ENCODE measurements at regions not wholly inside any gene's neighbourhood (a gene's known extent, or its start where the extent isn't known, plus 50 kb on each side); places are given as distances from the start of the nearest gene placed in this dataset.

DNA sequence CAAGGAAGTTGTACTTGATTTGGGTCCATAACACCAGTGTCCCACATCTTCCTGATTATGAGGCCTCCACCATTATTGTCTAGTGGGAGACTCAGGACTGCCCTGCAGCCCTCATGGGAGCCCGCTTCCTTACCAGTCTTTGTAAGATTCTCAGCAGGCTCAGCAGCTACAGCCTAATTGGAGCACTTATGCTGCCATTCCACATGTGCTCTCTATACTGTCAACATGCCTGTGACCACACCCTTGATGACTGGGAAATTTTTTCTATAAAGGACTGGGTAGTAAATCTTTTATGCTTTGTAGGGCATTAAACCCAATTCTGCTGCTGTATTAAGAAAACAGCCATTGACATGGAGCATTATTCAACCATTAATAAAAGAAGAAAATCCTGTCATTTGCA is 145.5 kb upstream of the IGF1 start (continued):
- TF ChIP-seq, protein P1, sequence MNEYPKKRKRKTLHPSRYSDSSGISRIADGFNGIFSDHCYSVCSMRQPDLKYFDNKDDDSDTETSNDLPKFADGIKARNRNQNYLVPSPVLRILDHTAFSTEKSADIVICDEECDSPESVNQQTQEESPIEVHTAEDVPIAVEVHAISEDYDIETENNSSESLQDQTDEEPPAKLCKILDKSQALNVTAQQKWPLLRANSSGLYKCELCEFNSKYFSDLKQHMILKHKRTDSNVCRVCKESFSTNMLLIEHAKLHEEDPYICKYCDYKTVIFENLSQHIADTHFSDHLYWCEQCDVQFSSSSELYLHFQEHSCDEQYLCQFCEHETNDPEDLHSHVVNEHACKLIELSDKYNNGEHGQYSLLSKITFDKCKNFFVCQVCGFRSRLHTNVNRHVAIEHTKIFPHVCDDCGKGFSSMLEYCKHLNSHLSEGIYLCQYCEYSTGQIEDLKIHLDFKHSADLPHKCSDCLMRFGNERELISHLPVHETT (tag by site-specific recombination; IDR thresholded peaks at IDR 0.05) = no peak
- TF ChIP-seq ZNF529 (tag by site-specific recombination; IDR thresholded peaks at IDR 0.05; ENCODE audit: insufficient replicate concordance) (no peak), ZNF114 (tag by site-specific recombination; IDR thresholded peaks at IDR 0.05) (no peak)
- TF ChIP-seq, protein P2, sequence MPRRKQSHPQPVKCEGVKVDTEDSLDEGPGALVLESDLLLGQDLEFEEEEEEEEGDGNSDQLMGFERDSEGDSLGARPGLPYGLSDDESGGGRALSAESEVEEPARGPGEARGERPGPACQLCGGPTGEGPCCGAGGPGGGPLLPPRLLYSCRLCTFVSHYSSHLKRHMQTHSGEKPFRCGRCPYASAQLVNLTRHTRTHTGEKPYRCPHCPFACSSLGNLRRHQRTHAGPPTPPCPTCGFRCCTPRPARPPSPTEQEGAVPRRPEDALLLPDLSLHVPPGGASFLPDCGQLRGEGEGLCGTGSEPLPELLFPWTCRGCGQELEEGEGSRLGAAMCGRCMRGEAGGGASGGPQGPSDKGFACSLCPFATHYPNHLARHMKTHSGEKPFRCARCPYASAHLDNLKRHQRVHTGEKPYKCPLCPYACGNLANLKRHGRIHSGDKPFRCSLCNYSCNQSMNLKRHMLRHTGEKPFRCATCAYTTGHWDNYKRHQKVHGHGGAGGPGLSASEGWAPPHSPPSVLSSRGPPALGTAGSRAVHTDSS (tag by site-specific recombination; IDR thresholded peaks at IDR 0.05) = no peak

DNA sequence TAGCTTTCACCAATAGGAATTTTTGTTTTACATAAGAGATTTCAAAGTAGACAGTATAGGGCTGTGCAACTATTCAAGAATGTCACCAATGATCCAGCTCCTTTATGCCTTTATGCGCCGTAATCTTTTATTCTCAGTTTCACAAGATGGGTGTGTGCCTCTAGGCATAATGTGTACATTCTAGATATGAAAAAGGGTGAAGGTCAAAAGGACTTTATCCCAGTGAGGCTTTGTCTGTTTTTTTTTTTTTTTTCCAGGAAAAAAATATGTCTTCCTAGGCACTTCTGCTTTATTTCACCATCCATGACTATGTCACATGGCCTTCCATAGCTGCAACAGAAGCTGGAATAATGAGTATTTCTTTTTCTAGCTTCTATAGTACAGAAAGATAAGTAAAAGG is 142.3 kb upstream of the IGF1 start:
- Histone ChIP-seq H3K4me3 (ENCODE audit: low read depth, low read length) (no peak overlapping the region), H3K4me1 (ENCODE audit: control insufficient read depth, insufficient read depth, low read length) (no peaks in the 10 kb centered on the region), H3K9me3 (ENCODE audit: control insufficient read depth, insufficient read depth, low read depth, low read length) (no peaks in the 10 kb centered on the region), H3K36me3 (ENCODE audit: control insufficient read depth in 2 of 2, insufficient read depth in 1 of 2, low read length in 2 of 2) (no peaks in the 10 kb centered on the region), H3K27ac (ENCODE audit: extremely low read depth, low read depth, low read length) (no peak overlapping the region)
- POLR2A ChIA-PET = no interaction called here
- CTCF ChIA-PET = interaction anchor here (0.6 to 0.7 kb wide), 2 partner anchors 789 to 1298 kb away, joined by 3 to 4 read pairs; no protein-coding TSS in a partner anchor
- TF ChIP-seq ZNF19 (tag by site-specific recombination; IDR thresholded peaks at IDR 0.05; ENCODE audit: low read depth) (no peak), ZNF76 (tag by site-specific recombination; IDR thresholded peaks at IDR 0.05; ENCODE audit: borderline replicate concordance, low read depth) (no peak), ZNF37A (tag by site-specific recombination; IDR thresholded peaks at IDR 0.05) (no peak), ZNF350 (tag by site-specific recombination; IDR thresholded peaks at IDR 0.05) (no peak), ZNF548 (tag by site-specific recombination; IDR thresholded peaks at IDR 0.05) (no peak), ZNF596 (tag by site-specific recombination; IDR thresholded peaks at IDR 0.05) (no peak)
- TF ChIP-seq, protein P3, sequence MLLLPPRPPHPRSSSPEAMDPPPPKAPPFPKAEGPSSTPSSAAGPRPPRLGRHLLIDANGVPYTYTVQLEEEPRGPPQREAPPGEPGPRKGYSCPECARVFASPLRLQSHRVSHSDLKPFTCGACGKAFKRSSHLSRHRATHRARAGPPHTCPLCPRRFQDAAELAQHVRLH (tag by site-specific recombination; IDR thresholded peaks at IDR 0.05) = no peak
- TF ChIP-seq, protein P4, sequence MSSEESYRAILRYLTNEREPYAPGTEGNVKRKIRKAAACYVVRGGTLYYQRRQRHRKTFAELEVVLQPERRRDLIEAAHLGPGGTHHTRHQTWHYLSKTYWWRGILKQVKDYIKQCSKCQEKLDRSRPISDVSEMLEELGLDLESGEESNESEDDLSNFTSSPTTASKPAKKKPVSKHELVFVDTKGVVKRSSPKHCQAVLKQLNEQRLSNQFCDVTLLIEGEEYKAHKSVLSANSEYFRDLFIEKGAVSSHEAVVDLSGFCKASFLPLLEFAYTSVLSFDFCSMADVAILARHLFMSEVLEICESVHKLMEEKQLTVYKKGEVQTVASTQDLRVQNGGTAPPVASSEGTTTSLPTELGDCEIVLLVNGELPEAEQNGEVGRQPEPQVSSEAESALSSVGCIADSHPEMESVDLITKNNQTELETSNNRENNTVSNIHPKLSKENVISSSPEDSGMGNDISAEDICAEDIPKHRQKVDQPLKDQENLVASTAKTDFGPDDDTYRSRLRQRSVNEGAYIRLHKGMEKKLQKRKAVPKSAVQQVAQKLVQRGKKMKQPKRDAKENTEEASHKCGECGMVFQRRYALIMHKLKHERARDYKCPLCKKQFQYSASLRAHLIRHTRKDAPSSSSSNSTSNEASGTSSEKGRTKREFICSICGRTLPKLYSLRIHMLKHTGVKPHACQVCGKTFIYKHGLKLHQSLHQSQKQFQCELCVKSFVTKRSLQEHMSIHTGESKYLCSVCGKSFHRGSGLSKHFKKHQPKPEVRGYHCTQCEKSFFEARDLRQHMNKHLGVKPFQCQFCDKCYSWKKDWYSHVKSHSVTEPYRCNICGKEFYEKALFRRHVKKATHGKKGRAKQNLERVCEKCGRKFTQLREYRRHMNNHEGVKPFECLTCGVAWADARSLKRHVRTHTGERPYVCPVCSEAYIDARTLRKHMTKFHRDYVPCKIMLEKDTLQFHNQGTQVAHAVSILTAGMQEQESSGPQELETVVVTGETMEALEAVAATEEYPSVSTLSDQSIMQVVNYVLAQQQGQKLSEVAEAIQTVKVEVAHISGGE (tag by site-specific recombination; conservative IDR thresholded peaks at IDR 0.05; ENCODE audit: low read depth) = no peak
- TF ChIP-seq, protein P5, sequence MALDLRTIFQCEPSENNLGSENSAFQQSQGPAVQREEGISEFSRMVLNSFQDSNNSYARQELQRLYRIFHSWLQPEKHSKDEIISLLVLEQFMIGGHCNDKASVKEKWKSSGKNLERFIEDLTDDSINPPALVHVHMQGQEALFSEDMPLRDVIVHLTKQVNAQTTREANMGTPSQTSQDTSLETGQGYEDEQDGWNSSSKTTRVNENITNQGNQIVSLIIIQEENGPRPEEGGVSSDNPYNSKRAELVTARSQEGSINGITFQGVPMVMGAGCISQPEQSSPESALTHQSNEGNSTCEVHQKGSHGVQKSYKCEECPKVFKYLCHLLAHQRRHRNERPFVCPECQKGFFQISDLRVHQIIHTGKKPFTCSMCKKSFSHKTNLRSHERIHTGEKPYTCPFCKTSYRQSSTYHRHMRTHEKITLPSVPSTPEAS (tag by site-specific recombination; IDR thresholded peaks at IDR 0.05) = no peak
- TF ChIP-seq, protein P6, sequence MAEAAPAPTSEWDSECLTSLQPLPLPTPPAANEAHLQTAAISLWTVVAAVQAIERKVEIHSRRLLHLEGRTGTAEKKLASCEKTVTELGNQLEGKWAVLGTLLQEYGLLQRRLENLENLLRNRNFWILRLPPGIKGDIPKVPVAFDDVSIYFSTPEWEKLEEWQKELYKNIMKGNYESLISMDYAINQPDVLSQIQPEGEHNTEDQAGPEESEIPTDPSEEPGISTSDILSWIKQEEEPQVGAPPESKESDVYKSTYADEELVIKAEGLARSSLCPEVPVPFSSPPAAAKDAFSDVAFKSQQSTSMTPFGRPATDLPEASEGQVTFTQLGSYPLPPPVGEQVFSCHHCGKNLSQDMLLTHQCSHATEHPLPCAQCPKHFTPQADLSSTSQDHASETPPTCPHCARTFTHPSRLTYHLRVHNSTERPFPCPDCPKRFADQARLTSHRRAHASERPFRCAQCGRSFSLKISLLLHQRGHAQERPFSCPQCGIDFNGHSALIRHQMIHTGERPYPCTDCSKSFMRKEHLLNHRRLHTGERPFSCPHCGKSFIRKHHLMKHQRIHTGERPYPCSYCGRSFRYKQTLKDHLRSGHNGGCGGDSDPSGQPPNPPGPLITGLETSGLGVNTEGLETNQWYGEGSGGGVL (tag by site-specific recombination; IDR thresholded peaks at IDR 0.05) = no peak
- TF ChIP-seq, protein P7, sequence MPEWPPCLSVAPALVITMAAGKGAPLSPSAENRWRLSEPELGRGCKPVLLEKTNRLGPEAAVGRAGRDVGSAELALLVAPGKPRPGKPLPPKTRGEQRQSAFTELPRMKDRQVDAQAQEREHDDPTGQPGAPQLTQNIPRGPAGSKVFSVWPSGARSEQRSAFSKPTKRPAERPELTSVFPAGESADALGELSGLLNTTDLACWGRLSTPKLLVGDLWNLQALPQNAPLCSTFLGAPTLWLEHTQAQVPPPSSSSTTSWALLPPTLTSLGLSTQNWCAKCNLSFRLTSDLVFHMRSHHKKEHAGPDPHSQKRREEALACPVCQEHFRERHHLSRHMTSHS (tag by site-specific recombination; IDR thresholded peaks at IDR 0.05) = no peak
- TF ChIP-seq, protein P8, sequence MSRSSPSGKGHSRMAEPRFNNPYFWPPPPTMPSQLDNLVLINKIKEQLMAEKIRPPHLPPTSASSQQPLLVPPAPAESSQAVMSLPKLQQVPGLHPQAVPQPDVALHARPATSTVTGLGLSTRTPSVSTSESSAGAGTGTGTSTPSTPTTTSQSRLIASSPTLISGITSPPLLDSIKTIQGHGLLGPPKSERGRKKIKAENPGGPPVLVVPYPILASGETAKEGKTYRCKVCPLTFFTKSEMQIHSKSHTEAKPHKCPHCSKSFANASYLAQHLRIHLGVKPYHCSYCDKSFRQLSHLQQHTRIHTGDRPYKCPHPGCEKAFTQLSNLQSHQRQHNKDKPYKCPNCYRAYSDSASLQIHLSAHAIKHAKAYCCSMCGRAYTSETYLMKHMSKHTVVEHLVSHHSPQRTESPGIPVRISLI (tag by site-specific recombination; IDR thresholded peaks at IDR 0.05) = no peak
